GM12892 (cell line): ENCODE measurements at regions not wholly inside any gene's neighbourhood (a gene's known extent, or its start where the extent isn't known, plus 50 kb on each side); places are given as distances from the start of the nearest gene placed in this dataset.

Experiments used
- DNase-seq: peaks from one replicate; pipeline ENCODE4 v3.0.0; 2011; ENCODE audit not compliant: insufficient read length
- FAIRE-seq: peaks from 2 replicates; lab custom pipeline; 2011; peaks lifted over from hg19 to GRCh38; lab: Jason Lieb, UNC
- POLR2A ChIP-seq: IDR thresholded peaks from 2 replicates; pipeline ENCODE4 v1.6.1; 2011; ENCODE audit warnings: low read depth, low read length, control low read depth
- POLR2AphosphoS5 ChIP-seq: IDR thresholded peaks from 2 replicates; pipeline ENCODE4 v1.6.1; 2011; ENCODE audit warnings: low read depth, low read length, control low read depth
- TAF1 ChIP-seq: IDR thresholded peaks from 2 replicates; pipeline ENCODE4 v1.6.1; 2011; ENCODE audit warnings: low read depth, mild to moderate bottlenecking, control low read depth, low read length, borderline replicate concordance

DNA sequence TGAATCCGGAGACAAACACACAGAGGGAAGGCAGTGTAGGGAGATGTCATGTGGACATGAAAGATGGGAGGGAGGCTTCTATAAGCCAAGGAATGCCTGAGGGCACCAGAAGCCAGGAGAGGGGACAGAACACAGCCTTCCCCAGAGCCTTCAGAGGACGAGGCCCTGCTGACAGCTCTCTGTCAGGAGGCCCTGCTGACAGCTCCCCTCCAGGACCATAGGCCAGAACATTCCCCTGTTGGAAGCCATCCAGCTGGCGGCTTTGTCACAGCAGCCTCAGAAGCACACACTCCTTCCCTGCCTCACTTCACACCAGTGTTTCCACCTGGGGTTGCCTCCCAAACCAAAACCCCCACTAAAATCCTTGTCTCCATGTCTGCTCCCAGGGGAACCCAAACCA is 171.3 kb upstream of the ID2 start:
- TF ChIP-seq TAF1 (no peak), POLR2AphosphoS5 (no peak), POLR2A (no peak)
- DNase-seq = no peak
- no peak for FAIRE-seq

GRCh38 chr2:8511868-8512612 is 169.8 kb upstream of the ID2 start:
- FAIRE-seq (no peak), DNase-seq (no peak)
- no peak for TF ChIP-seq POLR2A
- TF ChIP-seq POLR2AphosphoS5 = no peak
- TF ChIP-seq TAF1 = no peak

GRCh38 chr2:8513601-8514273 is 168.1 kb upstream of the ID2 start:
- FAIRE-seq (no peak), DNase-seq (no peak)
- no peak for TF ChIP-seq TAF1
- TF ChIP-seq POLR2A = no peak
- no peak for TF ChIP-seq POLR2AphosphoS5

- TF ChIP-seq POLR2A (no peak), POLR2AphosphoS5 (no peak), TAF1 (no peak)
- FAIRE-seq (no peak), DNase-seq (no peak)
These were observed 167.6 kb upstream of the ID2 start for GRCh38 chr2:8514274-8514662.

- peak; percentile 97 for FAIRE-seq
- TF ChIP-seq POLR2A (peak; percentile 63), POLR2AphosphoS5 (peak; percentile 55; the same call in 1 of the 2 replicates), TAF1 (no peak)
- peak; percentile 72 for DNase-seq
These were observed 166.8 kb upstream of the ID2 start for GRCh38 chr2:8514796-8515758.

DNA sequence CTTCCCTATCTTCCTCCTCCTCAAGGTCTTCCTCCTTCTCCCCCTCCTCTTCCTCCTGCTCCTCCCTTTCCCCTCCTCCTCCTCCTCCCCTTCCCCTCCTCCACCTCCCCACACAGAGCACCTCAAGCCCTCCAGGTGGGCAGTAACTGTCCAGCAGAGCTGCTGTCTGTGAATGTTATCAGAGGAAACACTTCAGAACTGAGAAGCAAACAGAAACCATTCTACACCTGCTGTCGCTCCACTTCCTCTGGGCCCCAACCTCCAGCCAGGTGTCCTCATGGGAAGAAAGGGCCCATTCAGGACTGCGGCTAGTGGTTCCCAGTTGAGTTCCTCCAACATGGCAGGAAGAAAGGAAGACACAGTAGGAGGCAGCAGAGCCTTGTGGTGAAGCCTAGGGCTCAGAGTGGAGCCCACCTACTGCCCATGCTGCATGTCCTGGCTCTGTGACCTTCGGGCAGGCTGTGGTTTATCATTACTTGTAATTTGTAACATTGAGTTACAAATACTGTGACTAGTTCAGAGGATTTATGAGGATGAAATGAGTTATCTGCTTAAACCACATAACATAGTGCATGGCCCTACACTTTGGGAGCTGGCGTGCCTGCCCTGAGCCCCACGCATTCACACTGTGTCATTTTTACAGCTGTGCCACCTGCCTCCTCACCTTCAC is 165.9 kb upstream of the ID2 start:
- FAIRE-seq (peak; percentile 88), DNase-seq (peak; percentile 38)
- no peak for TF ChIP-seq TAF1
- TF ChIP-seq POLR2AphosphoS5 = no peak; the same call in 1 of the 2 replicates
- no peak for TF ChIP-seq POLR2A

DNA sequence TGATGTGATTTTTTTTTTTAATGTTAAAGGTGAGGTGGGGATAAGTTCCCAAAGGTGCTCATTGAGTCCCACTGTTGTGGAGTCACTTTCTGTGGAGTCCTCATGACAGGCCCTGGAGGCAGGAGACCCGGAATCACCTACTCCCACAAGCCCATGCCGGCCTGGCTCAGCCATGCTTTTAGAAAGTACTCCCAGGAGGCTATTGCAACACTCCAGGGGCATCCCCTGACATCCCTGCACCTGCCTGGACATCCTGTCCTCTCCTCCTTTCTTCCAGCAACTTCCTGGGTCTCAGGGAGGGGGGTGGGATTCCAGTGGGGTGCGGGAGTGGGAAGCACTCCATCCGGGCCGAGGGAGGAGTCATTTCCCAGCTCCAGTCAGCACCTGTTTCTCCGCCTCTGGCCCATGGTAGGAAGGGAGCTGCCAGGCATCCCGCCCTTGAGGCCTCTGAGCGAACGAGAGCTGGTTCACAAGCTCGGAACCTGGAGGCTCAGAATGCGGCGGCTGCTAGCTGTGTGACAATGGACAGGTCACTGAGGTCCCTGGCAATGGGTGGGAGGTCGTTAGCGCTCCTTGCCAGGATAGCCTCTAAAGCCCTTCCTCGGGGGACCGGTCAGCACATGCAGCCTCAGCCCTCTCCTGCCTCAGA is 163.9 kb upstream of the ID2 start:
- DNase-seq (no peak), FAIRE-seq (no peak)
- no peak for TF ChIP-seq TAF1
- TF ChIP-seq POLR2A = no peak
- TF ChIP-seq POLR2AphosphoS5 = no peak

- FAIRE-seq = no peak
- TF ChIP-seq POLR2A (no peak), TAF1 (no peak), POLR2AphosphoS5 (no peak)
- no peak for DNase-seq
These were observed 162.7 kb upstream of the ID2 start for GRCh38 chr2:8518979-8519668.

DNA sequence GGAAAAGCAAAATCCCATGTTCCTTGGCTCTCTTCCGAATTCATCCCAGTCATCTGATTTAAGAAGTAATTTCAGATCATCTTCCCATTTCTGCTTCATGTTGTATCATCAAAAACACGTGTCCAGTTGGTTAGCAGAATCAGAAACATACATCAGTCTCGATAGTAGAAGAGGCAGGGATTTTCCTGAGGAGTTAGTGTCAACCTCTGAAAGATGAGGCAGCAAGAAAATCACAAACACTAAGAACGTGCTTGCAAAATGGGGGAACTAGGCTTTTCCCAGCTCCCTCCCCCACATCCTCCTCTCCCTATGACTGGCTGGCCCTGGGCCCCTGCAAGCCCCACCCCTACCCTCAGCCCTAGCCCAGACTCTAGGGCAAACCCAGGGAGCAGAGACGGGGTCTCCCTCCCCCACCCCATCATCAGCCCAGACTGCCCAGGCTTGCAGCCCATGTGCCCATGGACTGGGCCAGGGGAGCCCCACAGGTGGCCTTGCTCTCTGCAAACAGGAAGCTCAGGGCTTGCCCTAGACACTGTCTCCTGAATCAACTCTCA is 161.0 kb upstream of the ID2 start:
- FAIRE-seq = peak; percentile 83
- no peak for DNase-seq
- TF ChIP-seq POLR2AphosphoS5 (no peak), TAF1 (no peak), POLR2A (no peak)
